ENCODE measurements at regions not wholly inside any gene's neighbourhood (a gene's known extent, or its start where the extent isn't known, plus 50 kb on each side); places are given as distances from the start of the nearest gene placed in this dataset.
"Not testable (repeated sequence)": the region's sequence is repeated elsewhere in the genome, so short reads cannot be mapped to it uniquely, and the experiment has no call there.

DNA sequence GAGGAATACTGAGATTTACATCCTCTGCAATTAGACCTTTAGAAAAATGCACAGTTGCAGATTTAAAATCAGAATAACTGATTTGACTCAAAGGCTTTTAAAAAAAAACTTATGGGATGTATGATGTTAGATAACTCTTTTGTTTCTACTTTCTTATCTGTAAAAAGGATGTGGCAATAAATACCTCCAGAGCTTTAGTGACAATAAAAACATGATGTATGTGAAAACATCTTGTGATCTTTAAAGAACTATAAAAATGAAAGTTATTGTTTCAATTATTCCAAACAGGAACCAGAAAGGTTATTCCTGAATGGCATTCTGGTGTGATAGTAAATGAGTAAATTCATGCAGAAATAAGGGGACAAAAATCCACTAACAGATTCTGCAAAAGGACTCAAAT, 2712.2 kb upstream of the PCDH20 start:
- ATAC-seq = no peak

DNA sequence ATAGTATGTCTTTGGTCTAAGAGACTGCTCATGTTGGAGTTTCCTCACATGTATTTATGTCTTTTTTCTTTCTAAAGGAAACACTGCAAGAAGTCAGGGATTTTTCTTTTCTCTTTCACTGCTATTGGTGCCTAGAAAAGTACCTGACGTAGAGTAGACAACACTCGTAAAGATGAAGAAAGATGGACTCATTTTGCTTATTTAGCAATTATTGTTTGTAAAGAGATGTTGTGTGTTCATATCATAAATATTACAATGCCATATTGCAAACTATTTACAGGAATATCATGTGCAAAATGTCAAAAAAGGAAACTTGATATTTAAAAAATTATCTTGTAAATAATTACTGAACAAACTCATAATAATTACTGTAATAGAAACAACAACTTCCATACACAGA, 2711.5 kb upstream of the PCDH20 start:
- 79 to 87% (median 84%) methylated on average over 2 of the region's 2 CpGs for WGBS, 3 donors
- no peaks in the 10 kb centered on the region for H3K27me3 ChIP-seq (ENCODE audit: insufficient read depth in 3 of 3, low read length in 2 of 3)
- no peaks in the 10 kb centered on the region for H3K9me3 ChIP-seq
- no peak overlapping the region for H3K27ac ChIP-seq
- H3K4me3 ChIP-seq = no peak overlapping the region
- DNase-seq (no peak), ATAC-seq (no peak)
- H3K4me1 ChIP-seq = no peaks in the 10 kb centered on the region
- TF ChIP-seq, protein P1, sequence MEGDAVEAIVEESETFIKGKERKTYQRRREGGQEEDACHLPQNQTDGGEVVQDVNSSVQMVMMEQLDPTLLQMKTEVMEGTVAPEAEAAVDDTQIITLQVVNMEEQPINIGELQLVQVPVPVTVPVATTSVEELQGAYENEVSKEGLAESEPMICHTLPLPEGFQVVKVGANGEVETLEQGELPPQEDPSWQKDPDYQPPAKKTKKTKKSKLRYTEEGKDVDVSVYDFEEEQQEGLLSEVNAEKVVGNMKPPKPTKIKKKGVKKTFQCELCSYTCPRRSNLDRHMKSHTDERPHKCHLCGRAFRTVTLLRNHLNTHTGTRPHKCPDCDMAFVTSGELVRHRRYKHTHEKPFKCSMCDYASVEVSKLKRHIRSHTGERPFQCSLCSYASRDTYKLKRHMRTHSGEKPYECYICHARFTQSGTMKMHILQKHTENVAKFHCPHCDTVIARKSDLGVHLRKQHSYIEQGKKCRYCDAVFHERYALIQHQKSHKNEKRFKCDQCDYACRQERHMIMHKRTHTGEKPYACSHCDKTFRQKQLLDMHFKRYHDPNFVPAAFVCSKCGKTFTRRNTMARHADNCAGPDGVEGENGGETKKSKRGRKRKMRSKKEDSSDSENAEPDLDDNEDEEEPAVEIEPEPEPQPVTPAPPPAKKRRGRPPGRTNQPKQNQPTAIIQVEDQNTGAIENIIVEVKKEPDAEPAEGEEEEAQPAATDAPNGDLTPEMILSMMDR (IDR thresholded peaks at IDR 0.05) = no peak
- H3K36me3 ChIP-seq (ENCODE audit: insufficient read depth in 1 of 2, low read depth in 1 of 2) = no peaks in the 10 kb centered on the region
- intact Hi-C loops (cut with DNase I) = no loop called here

More for the DNA sequence above, 2712.2 kb upstream of the PCDH20 start:
- H3K27ac ChIP-seq = no peak overlapping the region
- H3K4me1 ChIP-seq = no peaks in the 10 kb centered on the region
- TF ChIP-seq, protein P1 (IDR thresholded peaks at IDR 0.05) = no peak
- H3K27me3 ChIP-seq (ENCODE audit: insufficient read depth in 3 of 3, low read length in 2 of 3) = no peaks in the 10 kb centered on the region
- no peaks in the 10 kb centered on the region for H3K36me3 ChIP-seq (ENCODE audit: insufficient read depth in 1 of 2, low read depth in 1 of 2)
- DNase-seq = no peak
- intact Hi-C loops (cut with DNase I) = no loop called here
- H3K4me3 ChIP-seq = no peak overlapping the region
- no peaks in the 10 kb centered on the region for H3K9me3 ChIP-seq

DNA sequence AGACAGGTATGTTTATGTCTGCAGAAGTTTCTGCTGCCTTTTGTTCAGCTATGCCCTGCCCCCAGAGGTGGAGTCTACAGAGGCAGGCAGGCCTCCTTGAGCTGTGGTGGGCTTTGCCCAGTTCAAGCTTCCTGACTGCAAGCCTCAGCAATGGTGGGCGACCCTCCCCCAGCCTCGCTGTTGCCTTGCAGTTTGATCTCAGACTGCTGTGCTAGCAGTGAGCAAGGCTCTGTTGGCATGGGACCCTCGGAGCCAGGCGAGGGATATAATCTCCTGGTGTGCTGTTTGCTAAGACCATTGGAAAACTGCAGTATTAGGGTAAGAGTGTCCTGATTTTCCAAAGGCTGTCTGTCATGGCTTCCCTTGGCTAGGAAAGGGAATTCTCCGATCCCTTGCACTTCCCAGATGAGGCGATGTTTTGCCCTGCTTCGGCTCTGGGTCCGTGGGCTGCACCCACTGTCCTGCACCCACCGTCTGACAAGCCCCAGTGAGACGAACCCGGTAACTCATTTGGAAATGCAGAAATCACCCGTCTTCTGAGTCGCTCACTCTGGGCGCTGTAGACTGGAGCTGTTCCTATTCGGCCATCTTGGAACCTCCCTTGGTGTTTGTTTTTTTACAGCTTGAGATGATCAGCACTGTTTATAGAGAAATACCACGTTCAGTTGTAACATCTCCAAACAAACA, 2705.5 kb upstream of the PCDH20 start:
- DNase-seq = peak in 1 of 2 donors; percentile 16
- H3K27me3 ChIP-seq (ENCODE audit: insufficient read depth in 3 of 3, low read length in 2 of 3); ATAC-seq; H3K27ac ChIP-seq; H3K4me3 ChIP-seq; H3K9me3 ChIP-seq; H3K36me3 ChIP-seq (ENCODE audit: insufficient read depth in 1 of 2, low read depth in 1 of 2); intact Hi-C loops (cut with DNase I); H3K4me1 ChIP-seq: not testable (repeated sequence)
- WGBS, 3 donors = 93 to 94% (median 94%) methylated on average over 16 of the region's 16 CpGs

DNA sequence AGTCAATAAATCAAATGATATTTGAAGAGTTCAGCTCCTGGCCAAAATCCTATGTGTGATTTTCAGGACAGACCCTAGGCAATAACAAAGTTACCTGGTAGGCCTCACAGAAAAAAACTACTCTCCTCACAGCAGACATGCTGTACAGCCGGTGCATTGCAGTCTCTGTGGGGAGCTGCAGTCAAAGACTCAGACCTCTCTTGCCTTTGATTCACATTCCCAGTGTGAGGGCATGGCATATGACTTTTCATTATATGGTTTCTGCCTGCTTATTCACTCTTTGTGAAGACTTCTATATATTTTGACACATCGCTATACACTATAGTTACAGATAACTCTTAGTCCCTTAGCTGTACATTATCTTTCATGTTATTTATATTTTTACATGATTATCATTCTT, 2684.3 kb upstream of the PCDH20 start:
- Histone ChIP-seq H3K27ac (no peak overlapping the region), H3K4me1 (no peaks in the 10 kb centered on the region), H3K4me3 (no peak overlapping the region), H3K9me3 (no peaks in the 10 kb centered on the region), H3K27me3 (ENCODE audit: insufficient read depth in 3 of 3, low read length in 2 of 3) (no peaks in the 10 kb centered on the region), H3K36me3 (ENCODE audit: insufficient read depth in 1 of 2, low read depth in 1 of 2) (no peaks in the 10 kb centered on the region)
- ATAC-seq = no peak
- 65 to 74% (median 73%) methylated on average over 2 of the region's 2 CpGs for WGBS, 3 donors
- TF ChIP-seq, protein P1 (IDR thresholded peaks at IDR 0.05) = no peak
- DNase-seq = no peak
- intact Hi-C loops (cut with DNase I) = no loop called here

DNA sequence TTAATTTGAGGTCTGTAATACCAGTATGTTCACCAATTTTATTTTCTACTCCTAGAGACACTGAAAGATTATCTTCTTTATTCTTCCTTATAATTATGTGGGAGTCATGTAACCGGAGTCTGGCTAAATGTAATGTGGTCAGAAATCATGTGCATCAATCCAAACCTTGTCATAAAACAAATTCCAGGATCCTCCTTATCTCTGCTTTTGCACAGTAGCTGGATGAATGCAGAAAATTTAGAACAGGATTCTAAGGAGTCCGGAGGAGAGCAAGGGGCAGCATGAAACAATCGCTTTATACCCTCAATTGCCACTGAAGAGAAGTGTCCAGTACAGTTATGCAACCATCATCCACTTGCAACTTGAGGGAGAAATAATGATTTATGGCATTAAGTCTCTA, 2674.7 kb upstream of the PCDH20 start:
- 86 to 91% (median 88%) methylated on average over 3 of the region's 3 CpGs for WGBS, 3 donors
- intact Hi-C loops (cut with DNase I) = no loop called here

More for the DNA sequence above, 2674.7 kb upstream of the PCDH20 start:
- no peak for ATAC-seq
- H3K9me3 ChIP-seq = no peaks in the 10 kb centered on the region
- H3K27ac ChIP-seq = no peak overlapping the region
- H3K4me3 ChIP-seq = no peak overlapping the region
- no peaks in the 10 kb centered on the region for H3K4me1 ChIP-seq
- no peak for DNase-seq
- no peaks in the 10 kb centered on the region for H3K36me3 ChIP-seq (ENCODE audit: insufficient read depth in 1 of 2, low read depth in 1 of 2)
- no peaks in the 10 kb centered on the region for H3K27me3 ChIP-seq (ENCODE audit: insufficient read depth in 3 of 3, low read length in 2 of 3)
- TF ChIP-seq, protein P1 (IDR thresholded peaks at IDR 0.05) = no peak

All from psoas muscle (tissue), 7 donors.